ENCODE measurements at regions not wholly inside any gene's neighbourhood (a gene's known extent, or its start where the extent isn't known, plus 50 kb on each side); places are given as distances from the start of the nearest gene placed in this dataset.

DNA sequence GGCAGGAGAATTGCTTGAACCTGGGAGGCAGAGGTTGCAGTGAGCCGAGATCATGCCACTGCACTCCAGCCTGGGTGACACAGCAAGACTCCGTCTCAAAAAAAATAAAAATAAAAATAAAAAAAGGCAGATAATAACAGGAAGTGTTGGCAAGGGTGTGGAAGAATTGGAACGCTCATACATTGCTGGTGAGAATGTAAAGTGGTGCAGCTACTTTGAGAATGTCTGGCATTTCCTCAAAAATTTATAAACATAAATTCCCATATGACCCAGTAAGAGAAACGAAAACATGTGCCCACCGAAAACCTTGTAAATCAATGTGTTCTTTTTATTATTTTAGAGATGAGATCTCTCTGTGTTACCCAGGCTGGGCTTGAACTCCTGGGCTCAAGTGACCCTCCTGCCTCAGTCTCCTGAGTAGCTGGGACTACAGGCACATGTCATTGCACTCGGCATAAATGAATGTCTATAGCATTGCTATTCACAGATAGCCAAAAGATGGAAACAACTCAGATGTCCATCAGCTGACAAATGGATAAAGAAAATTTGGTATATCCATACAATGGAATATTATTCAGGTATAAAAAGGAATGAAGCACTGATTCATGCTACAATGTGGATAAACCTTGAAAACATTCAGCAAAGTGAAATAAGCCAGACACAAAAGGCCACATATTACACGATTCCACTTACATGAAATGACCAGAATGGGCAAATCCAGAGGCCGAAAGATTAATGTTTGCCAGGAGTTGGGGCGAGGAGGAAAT lies 63.7 kb upstream of the PLAC1 start:
- Histone ChIP-seq H4K20me1 (ENCODE audit: insufficient read depth, low read length) (no peaks in the 10 kb centered on the region), H3K4me1 (ENCODE audit: control insufficient read depth in 1 of 2, insufficient read depth in 2 of 2, low read length in 2 of 2) (peaks cover 0 to 6% of the 10 kb centered on the region in 2 donors), H3K36me3 (replicated peaks in 1 of 2; ENCODE audit: control insufficient read depth in 1 of 2, insufficient read depth in 2 of 2, low read length in 2 of 2) (no peaks in the 10 kb centered on the region), H3K9ac (ENCODE audit: insufficient read depth, low read length, poor library complexity, severe bottlenecking) (no peak overlapping the region), H3K4me2 (replicated peaks; ENCODE audit: extremely low read depth, low read length, poor library complexity, severe bottlenecking) (no peak overlapping the region), H3K79me2 (ENCODE audit: insufficient read depth, low read length) (no peaks in the 10 kb centered on the region), H3K27ac (ENCODE audit: low read depth in 1 of 2, low read length in 2 of 2) (no peak overlapping the region), H3K9me3 (replicated peaks in 1 of 2; ENCODE audit: control insufficient read depth in 1 of 2, insufficient read depth in 1 of 2, low read length in 2 of 2) (no peaks in the 10 kb centered on the region), H2AFZ (ENCODE audit: insufficient read depth, low read depth, low read length, poor library complexity, severe bottlenecking) (no peak overlapping the region), H3K27me3 (ENCODE audit: control insufficient read depth in 2 of 2, insufficient read depth in 2 of 2, low read length in 2 of 2) (no peaks in the 10 kb centered on the region), H3K4me3 (replicated peaks in 1 of 3; ENCODE audit: low read depth in 2 of 3, low read length in 3 of 3) (no peak overlapping the region)
- DNase-seq: no peak
- TF ChIP-seq, protein P1, sequence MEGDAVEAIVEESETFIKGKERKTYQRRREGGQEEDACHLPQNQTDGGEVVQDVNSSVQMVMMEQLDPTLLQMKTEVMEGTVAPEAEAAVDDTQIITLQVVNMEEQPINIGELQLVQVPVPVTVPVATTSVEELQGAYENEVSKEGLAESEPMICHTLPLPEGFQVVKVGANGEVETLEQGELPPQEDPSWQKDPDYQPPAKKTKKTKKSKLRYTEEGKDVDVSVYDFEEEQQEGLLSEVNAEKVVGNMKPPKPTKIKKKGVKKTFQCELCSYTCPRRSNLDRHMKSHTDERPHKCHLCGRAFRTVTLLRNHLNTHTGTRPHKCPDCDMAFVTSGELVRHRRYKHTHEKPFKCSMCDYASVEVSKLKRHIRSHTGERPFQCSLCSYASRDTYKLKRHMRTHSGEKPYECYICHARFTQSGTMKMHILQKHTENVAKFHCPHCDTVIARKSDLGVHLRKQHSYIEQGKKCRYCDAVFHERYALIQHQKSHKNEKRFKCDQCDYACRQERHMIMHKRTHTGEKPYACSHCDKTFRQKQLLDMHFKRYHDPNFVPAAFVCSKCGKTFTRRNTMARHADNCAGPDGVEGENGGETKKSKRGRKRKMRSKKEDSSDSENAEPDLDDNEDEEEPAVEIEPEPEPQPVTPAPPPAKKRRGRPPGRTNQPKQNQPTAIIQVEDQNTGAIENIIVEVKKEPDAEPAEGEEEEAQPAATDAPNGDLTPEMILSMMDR (IDR thresholded peaks at IDR 0.05): no peak
- Mint-ChIP-seq H3K9me3 (no peaks in the 10 kb centered on the region), H3K36me3 (no peaks in the 10 kb centered on the region), H3K4me1 (peaks cover 11% of the 10 kb centered on the region), H3K27me3 (ENCODE audit: low read depth in 3 of 3) (peaks cover 0 to 4% (median 2%) of the 10 kb centered on the region in 3 donors), H3K27ac (no peak overlapping the region), H3K4me3 (no peak overlapping the region)
- intact Hi-C loops (cut with micrococcal nuclease): no loop called here
- WGBS (ENCODE audit: insufficient coverage): no CpG with 5 or more reads among the region's 9 CpGs

DNA sequence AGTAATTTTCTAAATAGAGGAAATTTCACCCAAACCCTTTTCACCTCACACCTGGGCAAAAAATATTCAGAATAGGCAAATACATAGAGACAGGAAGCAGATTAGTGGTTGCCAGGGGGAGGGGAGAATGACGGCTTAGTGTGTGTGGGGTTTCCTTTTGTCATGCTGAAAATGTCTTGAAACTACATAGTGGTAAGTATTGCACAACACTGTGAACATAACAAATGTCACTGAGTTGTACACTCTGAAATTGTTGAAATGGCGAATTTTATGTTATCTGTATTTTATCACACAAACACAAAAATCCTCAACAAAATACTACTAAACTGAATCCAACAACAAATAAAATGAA lies 60.7 kb upstream of the PLAC1 start:
- Mint-ChIP-seq H3K27ac (peak overlapping the region in 5 of 7 donors; percentile 15 to 57 (median 37)), H3K4me1 (peaks cover 11% of the 10 kb centered on the region), H3K36me3 (no peaks in the 10 kb centered on the region), H3K4me3 (no peak overlapping the region), H3K27me3 (ENCODE audit: low read depth in 3 of 3) (peaks cover 0 to 4% (median 2%) of the 10 kb centered on the region in 3 donors), H3K9me3 (no peaks in the 10 kb centered on the region)
- no peak overlapping the region for H3K4me2 ChIP-seq (replicated peaks; ENCODE audit: extremely low read depth, low read length, poor library complexity, severe bottlenecking)
- intact Hi-C loops (cut with micrococcal nuclease): no loop called here
- H3K4me3 ChIP-seq (replicated peaks in 1 of 3; ENCODE audit: low read depth in 2 of 3, low read length in 3 of 3): no peak overlapping the region
- H3K79me2 ChIP-seq (ENCODE audit: insufficient read depth, low read length): no peaks in the 10 kb centered on the region
- H3K9ac ChIP-seq (ENCODE audit: insufficient read depth, low read length, poor library complexity, severe bottlenecking): no peak overlapping the region
- no peaks in the 10 kb centered on the region for H3K9me3 ChIP-seq (replicated peaks in 1 of 2; ENCODE audit: control insufficient read depth in 1 of 2, insufficient read depth in 1 of 2, low read length in 2 of 2)
- TF ChIP-seq, protein P1 (IDR thresholded peaks at IDR 0.05): no peak
- no CpG with 5 or more reads among the region's 2 CpGs for WGBS (ENCODE audit: insufficient coverage)
- H3K36me3 ChIP-seq (replicated peaks in 1 of 2; ENCODE audit: control insufficient read depth in 1 of 2, insufficient read depth in 2 of 2, low read length in 2 of 2): no peaks in the 10 kb centered on the region
- no peak overlapping the region for H3K27ac ChIP-seq (ENCODE audit: low read depth in 1 of 2, low read length in 2 of 2)
- no peaks in the 10 kb centered on the region for H4K20me1 ChIP-seq (ENCODE audit: insufficient read depth, low read length)
- H2AFZ ChIP-seq (ENCODE audit: insufficient read depth, low read depth, low read length, poor library complexity, severe bottlenecking): peak overlapping the region; percentile 23
- H3K27me3 ChIP-seq (ENCODE audit: control insufficient read depth in 2 of 2, insufficient read depth in 2 of 2, low read length in 2 of 2): no peaks in the 10 kb centered on the region
- peak in 2 of 3 donors; percentile 6 to 7 for DNase-seq
- peaks cover 0 to 6% of the 10 kb centered on the region in 2 donors for H3K4me1 ChIP-seq (ENCODE audit: control insufficient read depth in 1 of 2, insufficient read depth in 2 of 2, low read length in 2 of 2)

Measured in CD14-positive monocyte (primary cell).